Astrocyte of the hippocampus (primary cell): ENCODE measurements at regions not wholly inside any gene's neighbourhood (a gene's known extent, or its start where the extent isn't known, plus 50 kb on each side); places are given as distances from the start of the nearest gene placed in this dataset.

ENCODE experiments used
- DNase-seq: peaks from one replicate; pipeline ENCODE4 v3.0.0; 2011; ENCODE audit warnings: low read depth, low spot score

DNA sequence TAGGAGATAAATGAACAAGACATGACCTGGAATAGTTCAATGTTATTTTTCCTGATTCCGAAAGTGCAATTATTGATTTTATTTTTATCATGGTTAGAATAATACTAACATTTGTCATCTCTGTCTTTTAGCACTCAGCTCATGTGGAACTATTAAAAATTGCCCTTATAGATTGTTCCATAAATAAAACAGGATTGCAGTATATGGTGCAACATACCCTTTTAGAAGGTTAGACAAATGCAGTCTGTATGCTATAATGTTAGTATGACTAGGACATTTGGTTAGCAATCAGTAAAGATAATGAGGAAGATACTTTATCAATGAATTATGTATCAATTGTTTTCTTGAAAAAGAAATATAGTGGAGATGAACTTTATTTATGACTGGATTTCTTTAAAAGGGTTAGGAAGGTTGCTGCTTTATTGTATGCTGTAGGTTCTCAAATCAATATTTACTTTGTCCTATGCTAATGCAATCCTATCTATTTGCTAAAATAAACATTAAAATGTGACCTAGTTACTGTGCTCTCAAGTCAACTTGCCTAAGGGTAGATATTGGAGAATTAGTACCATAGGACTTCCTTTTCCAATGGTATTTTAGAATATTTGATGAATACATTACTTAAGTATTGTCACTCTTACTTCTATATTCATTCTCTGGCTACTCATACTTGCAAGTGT is 348.9 kb upstream of the ISL1 start:
- no peak for DNase-seq

GRCh38 chr5:51039424-51040329 is 343.6 kb upstream of the ISL1 start:
- DNase-seq = no peak

GRCh38 chr5:51043745-51044144 is 339.5 kb upstream of the ISL1 start:
- no peak for DNase-seq

GRCh38 chr5:51047369-51047768 is 335.9 kb upstream of the ISL1 start:
- DNase-seq = no peak

DNA sequence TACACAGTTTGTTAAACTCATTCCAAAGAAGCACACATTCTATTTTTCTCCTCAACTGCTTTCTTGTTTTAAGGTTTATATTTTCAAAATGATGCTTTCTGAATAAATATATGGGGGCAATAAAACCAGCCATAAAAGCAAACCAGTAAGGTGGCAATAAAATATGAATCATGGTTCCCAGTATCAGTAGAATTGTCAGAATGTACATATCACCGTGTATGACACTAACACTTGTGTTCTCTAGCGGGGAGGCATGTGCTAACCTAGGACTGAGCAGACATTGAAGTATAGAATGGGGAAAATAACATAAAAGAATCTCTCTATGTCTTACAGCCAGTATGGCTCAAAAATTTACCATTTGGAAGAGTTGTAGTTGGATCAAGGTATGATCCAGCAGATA is 329.9 kb upstream of the ISL1 start:
- DNase-seq = no peak

GRCh38 chr5:51060953-51061352 is 322.3 kb upstream of the ISL1 start:
- DNase-seq = no peak

- no peak for DNase-seq
Observed at GRCh38 chr5:51072937-51073336, 310.3 kb upstream of the ISL1 start.

GRCh38 chr5:51082741-51083140 is 300.5 kb upstream of the ISL1 start:
- DNase-seq = no peak

DNA sequence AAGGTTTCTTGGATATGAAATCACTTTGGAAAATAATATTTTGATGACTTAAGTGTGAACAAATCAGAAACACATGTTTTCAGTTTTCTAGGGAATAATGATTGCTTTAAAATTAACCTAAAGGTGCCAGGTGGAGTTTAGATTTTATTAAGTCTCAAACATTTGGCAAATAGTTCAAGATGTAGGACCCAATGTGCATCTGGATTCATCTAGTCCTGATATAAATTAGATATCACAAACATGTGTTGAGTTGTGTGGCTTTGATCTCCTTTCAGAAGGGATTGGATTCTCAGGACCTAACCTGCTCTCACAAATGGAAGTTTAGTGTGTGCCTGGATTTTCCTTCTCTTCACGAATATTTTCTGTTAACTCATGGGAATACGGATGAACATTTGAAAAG is 291.4 kb upstream of the ISL1 start:
- no peak for DNase-seq

GRCh38 chr5:51095486-51095885 is 287.8 kb upstream of the ISL1 start:
- peak; percentile 2 for DNase-seq

GRCh38 chr5:51096859-51097258 is 286.4 kb upstream of the ISL1 start:
- no peak for DNase-seq

- no peak for DNase-seq
Observed at GRCh38 chr5:51099173-51099853, 283.9 kb upstream of the ISL1 start.

- DNase-seq = no peak
Observed at GRCh38 chr5:51104556-51104955, 278.7 kb upstream of the ISL1 start.

DNA sequence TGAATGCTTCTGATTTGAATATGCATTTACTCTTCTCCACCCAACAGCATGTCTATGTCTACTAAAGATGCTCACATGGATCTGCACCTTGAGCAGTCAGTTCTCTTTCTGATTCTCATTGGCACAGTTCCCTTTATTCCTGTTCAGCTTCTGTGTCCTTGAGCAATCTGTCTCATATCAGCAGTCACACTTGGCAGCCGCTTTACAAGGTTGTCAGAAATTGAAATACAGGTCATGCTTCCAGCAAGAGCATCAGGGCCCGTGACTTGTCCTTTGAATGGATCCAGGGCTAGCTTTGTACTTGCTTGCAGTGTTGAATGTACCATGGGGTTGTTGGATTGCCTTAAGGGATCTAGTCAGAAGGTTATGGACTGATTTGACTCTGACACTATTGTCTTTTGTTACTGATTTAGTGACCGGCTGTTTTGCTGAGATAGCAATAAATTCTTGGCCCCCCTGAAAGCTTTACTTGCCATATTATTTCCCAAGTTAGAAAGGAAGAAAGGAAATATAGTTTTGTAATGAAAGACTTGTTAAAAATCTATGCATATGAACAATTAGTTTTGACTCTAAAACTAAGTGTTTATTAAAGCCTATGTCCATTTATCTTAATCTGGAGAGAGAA is 273.4 kb upstream of the ISL1 start:
- no peak for DNase-seq

- no peak for DNase-seq
Observed at GRCh38 chr5:51131266-51131665, 252.0 kb upstream of the ISL1 start.

DNA sequence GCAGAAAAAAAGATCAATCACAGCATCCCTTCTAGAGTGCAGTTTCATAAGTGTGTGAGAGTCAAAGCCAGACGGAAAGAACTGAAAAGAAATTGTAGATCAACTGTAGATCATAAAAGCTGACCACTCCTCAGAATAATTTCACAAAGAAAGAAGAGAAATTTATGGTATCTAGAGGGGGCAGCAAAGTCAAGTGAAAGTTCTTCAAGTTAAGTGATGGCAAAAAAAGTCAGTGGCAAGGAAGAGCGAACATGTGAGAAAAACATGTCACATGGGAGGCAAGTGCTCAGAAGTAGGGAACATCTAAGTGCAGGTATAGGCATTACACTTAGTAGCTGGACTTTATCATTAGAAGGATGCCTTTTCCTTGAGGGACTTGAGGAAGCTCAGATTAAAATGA is 245.1 kb upstream of the ISL1 start:
- DNase-seq = no peak

DNA sequence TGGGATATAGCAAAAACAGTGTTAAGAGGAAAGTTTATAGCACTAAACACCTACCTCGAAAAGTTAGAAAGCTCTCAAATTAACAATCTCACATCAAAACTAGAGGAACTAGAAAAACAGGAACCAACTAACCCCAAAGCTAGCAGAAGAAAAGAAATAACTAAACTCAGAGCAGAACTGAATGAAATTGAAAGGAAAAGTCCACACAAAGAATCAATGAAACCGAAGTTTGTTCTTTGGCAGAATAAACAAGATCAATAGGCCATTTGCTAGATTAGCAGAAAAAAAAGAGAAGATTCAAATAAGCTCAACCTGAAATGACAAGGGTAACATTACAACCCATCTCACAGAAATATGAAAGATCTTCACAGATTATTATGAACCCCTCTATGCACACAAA is 234.8 kb upstream of the ISL1 start:
- no peak for DNase-seq

- DNase-seq = no peak
Observed at GRCh38 chr5:51156222-51156621, 227.0 kb upstream of the ISL1 start.

GRCh38 chr5:51156838-51157237 is 226.4 kb upstream of the ISL1 start:
- no peak for DNase-seq

GRCh38 chr5:51159164-51159563 is 224.1 kb upstream of the ISL1 start:
- no peak for DNase-seq

DNA sequence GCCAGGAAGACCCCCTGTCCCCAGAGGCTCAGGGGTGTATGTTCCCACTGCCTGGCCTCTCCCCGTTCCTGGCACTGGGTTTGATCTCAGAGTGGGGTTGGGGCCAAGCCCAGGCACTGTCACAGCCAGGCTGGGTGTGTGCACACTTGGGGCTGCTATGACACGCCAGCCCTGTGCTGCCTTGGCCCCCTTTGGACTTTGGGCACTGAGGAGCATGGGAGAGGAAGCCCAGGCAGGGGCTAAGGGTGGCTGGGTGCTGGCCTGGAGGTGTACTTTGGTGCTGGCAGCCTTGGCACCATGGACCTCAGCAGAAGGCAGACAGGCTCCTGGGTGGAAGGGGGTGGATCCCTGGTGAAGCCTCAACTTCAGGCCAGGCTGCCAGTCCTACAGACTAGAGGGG is 223.6 kb upstream of the ISL1 start:
- DNase-seq = no peak

GRCh38 chr5:51162245-51162644 is 221.0 kb upstream of the ISL1 start:
- DNase-seq = no peak
